OCI-LY3 (cell line): ENCODE measurements at regions not wholly inside any gene's neighbourhood (a gene's known extent, or its start where the extent isn't known, plus 50 kb on each side); places are given as distances from the start of the nearest gene placed in this dataset.

ENCODE experiments used
- CTCF ChIP-seq: fragments of 200-600, 300-600 bp; sonication (generic); IDR thresholded peaks from 2 replicates; pipeline ENCODE4 v1.5.1; 2014; ENCODE audit warnings: antibody characterized with exemption, low read length, low read depth
- EZH2phosphoT487 ChIP-seq: fragments of 200-600 bp; shearing (Covaris generic); IDR thresholded peaks from 2 replicates; pipeline ENCODE4 v1.6.1; 2018; ENCODE audit warnings: antibody characterized with exemption, mixed run types, low read depth

GRCh38 chr7:66528652-66529051 lies 100.0 kb upstream of the KCTD7 start:
- TF ChIP-seq CTCF (no peak), EZH2phosphoT487 (no peak)
